ENCODE measurements at regions not wholly inside any gene's neighbourhood (a gene's known extent, or its start where the extent isn't known, plus 50 kb on each side); places are given as distances from the start of the nearest gene placed in this dataset.

- no peak for TF ChIP-seq CTCF (conservative IDR thresholded peaks at IDR 0.05; ENCODE audit: low read depth, low read length)
- TF ChIP-seq EZH2 (IDR thresholded peaks at IDR 0.05; ENCODE audit: borderline replicate concordance, low read depth, low read length, poor library complexity, severe bottlenecking), result no peak
Observed at GRCh38 chr11:70490723-70491558, 92.6 kb downstream of the CTTN start.

All from A673 (cell line).